Smooth muscle cell (in vitro differentiated cells): ENCODE measurements at regions not wholly inside any gene's neighbourhood (a gene's known extent, or its start where the extent isn't known, plus 50 kb on each side); places are given as distances from the start of the nearest gene placed in this dataset.

ENCODE experiments used
- DNase-seq: peaks from one replicate; lab custom pipeline; 2025; ENCODE audit not compliant: unreplicated experiment; lab: John Stamatoyannopoulos, UW
- H2AFZ ChIP-seq: fragments of 200-600 bp; sonication (generic); 2 replicates; pipeline ENCODE4 v1.6.0; 2016; ENCODE audit warnings: antibody characterized with exemption, low read depth, mild to moderate bottlenecking
- H3F3A ChIP-seq: fragments of 200-600 bp; sonication (generic); 2 replicates; pipeline ENCODE4 v1.6.0; 2017; ENCODE audit warnings: antibody characterized with exemption, low read depth
- H3K27ac ChIP-seq: fragments of 200-600 bp; sonication (generic); 2 replicates; pipeline ENCODE4 v1.5.1; 2016; ENCODE audit warnings: low read depth, mild to moderate bottlenecking
- H3K27me3 ChIP-seq: fragments of 200-600 bp; sonication (generic); 2 replicates; pipeline ENCODE4 v1.6.1; 2016; ENCODE audit warnings: low read depth, mild to moderate bottlenecking
- H3K36me3 ChIP-seq: fragments of 200-600 bp; sonication (generic); 2 replicates; pipeline ENCODE4 v1.5.1; 2016; ENCODE audit warnings: low read depth
- H3K4me1 ChIP-seq: fragments of 200-600 bp; sonication (generic); 2 replicates; pipeline ENCODE4 v1.5.1; 2016; ENCODE audit warnings: low read depth
- H3K4me2 ChIP-seq: fragments of 200-600 bp; sonication (generic); 2 replicates; pipeline ENCODE4 v1.6.0; 2016; ENCODE audit warnings: mild to moderate bottlenecking
- H3K4me3 ChIP-seq: fragments of 200-600 bp; sonication (generic); 2 replicates; pipeline ENCODE4 v1.5.1; 2016; ENCODE audit warnings: mild to moderate bottlenecking
- H3K79me2 ChIP-seq: fragments of 200-600 bp; sonication (generic); 2 replicates; pipeline ENCODE4 v1.6.0; 2016; ENCODE audit warnings: low read depth, mild to moderate bottlenecking
- H3K9ac ChIP-seq: fragments of 200-600 bp; sonication (generic); 2 replicates; pipeline ENCODE4 v1.6.0; 2016; ENCODE audit warnings: low read depth
- H3K9me3 ChIP-seq: fragments of 200-600 bp; sonication (generic); replicated peaks from 2 replicates; pipeline ENCODE4 v1.5.1; 2016; ENCODE audit warnings: low read depth
- H4K20me1 ChIP-seq: fragments of 200-600 bp; sonication (generic); 2 replicates; pipeline ENCODE4 v1.6.0; 2016; ENCODE audit warnings: low read depth
- WGBS: methylation state at CpG from one replicate; pipeline ENCODE4 v1.1.7; 2016; ENCODE audit warnings: low lambda C conversion rate; 5-methylcytosine and 5-hydroxymethylcytosine counted together
- TF ChIP-seq, protein P1 (sequence below): fragments of 200-600 bp; sonication (generic); IDR thresholded peaks from 2 replicates; pipeline ENCODE4 v1.5.1; 2017; ENCODE audit warnings: borderline replicate concordance, mild to moderate bottlenecking, antibody characterized with exemption; ENCODE audit not compliant: insufficient read depth, poor library complexity, severe bottlenecking

DNA sequence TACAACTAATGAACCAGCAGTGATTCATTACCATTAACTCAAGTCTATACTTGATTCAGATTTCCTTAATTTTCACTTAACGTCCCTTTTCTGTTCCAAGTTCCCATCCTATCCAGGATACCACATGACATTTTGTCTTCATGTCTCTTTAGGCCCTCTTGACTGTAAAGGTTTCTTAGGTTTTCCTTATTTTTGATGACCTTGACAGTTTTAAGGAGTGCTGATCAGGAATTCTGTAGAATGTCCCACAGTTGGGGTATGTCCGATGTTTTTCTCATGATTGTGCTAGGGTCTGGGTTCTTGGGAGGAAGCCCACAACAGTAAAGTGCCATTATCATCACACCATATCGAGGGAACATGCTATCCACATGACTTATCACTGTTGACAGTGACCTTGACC lies 162.7 kb downstream of the PTPN20 start:
- no peak for DNase-seq
- no peak overlapping the region for H3K4me2 ChIP-seq
- WGBS = 88% methylated on average over 3 of the region's 3 CpGs
- no peaks in the 10 kb centered on the region for H3K9me3 ChIP-seq
- no peaks in the 10 kb centered on the region for H3F3A ChIP-seq
- no peaks in the 10 kb centered on the region for H3K36me3 ChIP-seq
- H3K79me2 ChIP-seq = no peaks in the 10 kb centered on the region
- TF ChIP-seq, protein P1, sequence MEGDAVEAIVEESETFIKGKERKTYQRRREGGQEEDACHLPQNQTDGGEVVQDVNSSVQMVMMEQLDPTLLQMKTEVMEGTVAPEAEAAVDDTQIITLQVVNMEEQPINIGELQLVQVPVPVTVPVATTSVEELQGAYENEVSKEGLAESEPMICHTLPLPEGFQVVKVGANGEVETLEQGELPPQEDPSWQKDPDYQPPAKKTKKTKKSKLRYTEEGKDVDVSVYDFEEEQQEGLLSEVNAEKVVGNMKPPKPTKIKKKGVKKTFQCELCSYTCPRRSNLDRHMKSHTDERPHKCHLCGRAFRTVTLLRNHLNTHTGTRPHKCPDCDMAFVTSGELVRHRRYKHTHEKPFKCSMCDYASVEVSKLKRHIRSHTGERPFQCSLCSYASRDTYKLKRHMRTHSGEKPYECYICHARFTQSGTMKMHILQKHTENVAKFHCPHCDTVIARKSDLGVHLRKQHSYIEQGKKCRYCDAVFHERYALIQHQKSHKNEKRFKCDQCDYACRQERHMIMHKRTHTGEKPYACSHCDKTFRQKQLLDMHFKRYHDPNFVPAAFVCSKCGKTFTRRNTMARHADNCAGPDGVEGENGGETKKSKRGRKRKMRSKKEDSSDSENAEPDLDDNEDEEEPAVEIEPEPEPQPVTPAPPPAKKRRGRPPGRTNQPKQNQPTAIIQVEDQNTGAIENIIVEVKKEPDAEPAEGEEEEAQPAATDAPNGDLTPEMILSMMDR = no peak
- no peak overlapping the region for H2AFZ ChIP-seq
- peaks cover 5% of the 10 kb centered on the region for H3K27me3 ChIP-seq
- no peaks in the 10 kb centered on the region for H3K4me1 ChIP-seq
- no peaks in the 10 kb centered on the region for H4K20me1 ChIP-seq
- no peak overlapping the region for H3K9ac ChIP-seq
- H3K4me3 ChIP-seq = no peak overlapping the region
- H3K27ac ChIP-seq = no peak overlapping the region

GRCh38 chr10:47076949-47077361 lies 165.7 kb downstream of the PTPN20 start:
- no peaks in the 10 kb centered on the region for H3K36me3 ChIP-seq
- no peaks in the 10 kb centered on the region for H3K4me1 ChIP-seq
- WGBS = 57% methylated on average over 8 of the region's 8 CpGs
- no peak for DNase-seq
- H3K4me2 ChIP-seq = no peak overlapping the region
- peaks cover 5% of the 10 kb centered on the region for H3K27me3 ChIP-seq
- no peak overlapping the region for H3K4me3 ChIP-seq
- no peak overlapping the region for H3K9ac ChIP-seq
- no peaks in the 10 kb centered on the region for H3K79me2 ChIP-seq
- H3F3A ChIP-seq = no peaks in the 10 kb centered on the region
- TF ChIP-seq, protein P1 = no peak
- no peak overlapping the region for H2AFZ ChIP-seq
- H3K27ac ChIP-seq = no peak overlapping the region
- no peaks in the 10 kb centered on the region for H3K9me3 ChIP-seq
- H4K20me1 ChIP-seq = no peaks in the 10 kb centered on the region

- no peak for DNase-seq
- Histone ChIP-seq H4K20me1 (no peaks in the 10 kb centered on the region), H3K4me1 (no peaks in the 10 kb centered on the region), H3K9ac (no peak overlapping the region), H3F3A (no peaks in the 10 kb centered on the region), H3K79me2 (no peaks in the 10 kb centered on the region), H3K27me3 (peaks cover 5% of the 10 kb centered on the region), H3K27ac (no peak overlapping the region), H3K36me3 (no peaks in the 10 kb centered on the region), H3K4me3 (no peak overlapping the region), H3K4me2 (no peak overlapping the region), H2AFZ (no peak overlapping the region), H3K9me3 (no peaks in the 10 kb centered on the region)
- 86% methylated on average over 9 of the region's 9 CpGs for WGBS
- TF ChIP-seq, protein P1 = no peak
Measured at GRCh38 chr10:47077386-47077785, 166.2 kb downstream of the PTPN20 start.

DNA sequence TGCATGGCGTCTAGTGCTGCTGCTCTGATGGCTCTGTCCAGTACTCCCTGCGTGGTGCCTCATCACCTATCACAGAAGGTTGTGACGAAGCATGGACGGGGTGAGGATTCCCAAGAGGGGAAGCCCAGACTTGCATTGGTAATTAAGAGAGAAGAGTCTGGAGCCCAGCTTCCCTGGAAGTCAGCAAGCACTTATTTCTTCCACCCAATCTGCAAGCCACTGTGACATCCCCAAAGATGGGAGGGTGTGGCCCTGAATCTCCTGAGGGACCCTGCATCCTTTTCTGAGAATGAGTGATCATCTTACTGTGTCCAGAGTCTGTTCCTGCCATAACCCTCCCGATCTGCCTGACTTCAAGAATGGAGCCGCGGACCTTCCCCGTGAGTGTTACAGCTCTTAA lies 166.7 kb downstream of the PTPN20 start:
- H3K4me3 ChIP-seq = no peak overlapping the region
- H3K27ac ChIP-seq = no peak overlapping the region
- WGBS = 96% methylated on average over 8 of the region's 8 CpGs
- H2AFZ ChIP-seq = no peak overlapping the region
- TF ChIP-seq, protein P1 = no peak
- H3K4me1 ChIP-seq = no peaks in the 10 kb centered on the region
- no peaks in the 10 kb centered on the region for H3K79me2 ChIP-seq
- DNase-seq = no peak
- peaks cover 4% of the 10 kb centered on the region for H3K27me3 ChIP-seq
- no peak overlapping the region for H3K9ac ChIP-seq
- no peak overlapping the region for H3K4me2 ChIP-seq
- H4K20me1 ChIP-seq = no peaks in the 10 kb centered on the region
- no peaks in the 10 kb centered on the region for H3F3A ChIP-seq
- H3K9me3 ChIP-seq = no peaks in the 10 kb centered on the region
- no peaks in the 10 kb centered on the region for H3K36me3 ChIP-seq
